ENCODE measurements at regions not wholly inside any gene's neighbourhood (a gene's known extent, or its start where the extent isn't known, plus 50 kb on each side); places are given as distances from the start of the nearest gene placed in this dataset.
"Not testable (repeated sequence)": the region's sequence is repeated elsewhere in the genome, so short reads cannot be mapped to it uniquely, and the experiment has no call there.

DNA sequence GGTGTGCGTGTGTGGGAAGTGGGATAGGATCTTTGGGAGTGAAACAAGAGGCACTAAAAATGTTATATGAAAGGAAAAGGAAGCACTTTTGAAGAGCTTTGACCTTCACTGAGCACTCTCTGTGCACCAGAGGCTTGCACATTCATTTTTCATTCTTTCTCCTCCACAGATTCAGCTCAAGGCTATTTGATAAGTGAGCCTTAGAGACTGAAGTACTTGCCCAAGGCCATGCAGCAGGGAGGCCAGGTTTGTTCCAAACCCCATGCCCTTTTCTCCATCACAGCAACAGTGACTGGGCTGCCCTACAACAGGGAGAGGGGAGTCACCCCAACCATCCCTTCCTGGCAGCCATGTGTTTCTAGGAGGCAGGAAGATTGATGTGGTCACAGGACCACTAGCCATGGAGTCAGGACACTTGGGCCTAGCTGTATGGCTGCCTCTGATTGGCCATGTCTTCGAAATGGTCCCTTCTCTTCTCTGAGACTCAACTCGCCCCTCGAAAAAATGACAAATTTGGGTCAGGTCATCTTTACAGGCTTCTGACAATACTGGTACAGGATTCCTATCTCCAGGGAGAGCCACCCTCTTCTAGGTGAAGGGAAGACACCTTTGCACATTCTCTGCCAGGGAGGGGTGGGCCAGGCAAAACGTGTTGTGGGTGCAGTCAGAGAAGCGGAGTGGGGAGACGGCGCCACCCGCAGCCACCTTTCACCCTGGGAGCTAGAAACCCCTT, 123.5 kb upstream of the MYCN start:
- H3K4me1 Mint-ChIP-seq, result no peaks in the 10 kb centered on the region
- H3K4me3 Mint-ChIP-seq, result no peak overlapping the region
- no peak overlapping the region for H3K27ac Mint-ChIP-seq (ENCODE audit: low read depth)
- ATAC-seq (replicated peaks; ENCODE audit: extremely low read depth, poor library complexity, severe bottlenecking) (no peak), DNase-seq (ENCODE audit: low spot score in 2 of 2) (no peak)
- no peaks in the 10 kb centered on the region for H3K36me3 Mint-ChIP-seq (ENCODE audit: insufficient read depth)
- H3K27me3 Mint-ChIP-seq, result peaks cover 46% of the 10 kb centered on the region
- H3K9me3 Mint-ChIP-seq, result no peaks in the 10 kb centered on the region

DNA sequence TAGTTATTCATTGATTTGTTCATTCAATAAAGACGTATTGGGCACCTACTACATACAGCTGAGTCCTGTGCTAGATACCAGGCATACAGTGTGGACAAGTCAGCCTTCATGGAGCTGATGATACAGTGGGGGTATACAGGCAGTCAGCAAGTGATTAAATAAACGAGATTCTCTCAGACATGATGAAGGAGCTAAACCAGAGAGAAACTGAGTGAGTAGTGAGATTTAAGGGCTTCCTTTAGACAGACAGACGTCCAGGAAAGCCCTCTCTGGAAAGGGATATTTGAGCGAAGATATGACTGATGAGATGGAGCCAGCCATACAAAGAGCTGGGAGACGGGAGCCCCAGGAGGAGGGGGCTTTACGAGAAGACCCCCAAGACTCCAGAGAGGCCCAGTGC, 122.6 kb upstream of the MYCN start:
- ATAC-seq (replicated peaks; ENCODE audit: extremely low read depth, poor library complexity, severe bottlenecking) (no peak), DNase-seq (ENCODE audit: low spot score in 2 of 2) (no peak)
- Mint-ChIP-seq H3K9me3 (no peaks in the 10 kb centered on the region), H3K27ac (ENCODE audit: low read depth) (no peak overlapping the region), H3K36me3 (ENCODE audit: insufficient read depth) (no peaks in the 10 kb centered on the region), H3K27me3 (peaks cover 46% of the 10 kb centered on the region), H3K4me3 (no peak overlapping the region), H3K4me1 (no peaks in the 10 kb centered on the region)

DNA sequence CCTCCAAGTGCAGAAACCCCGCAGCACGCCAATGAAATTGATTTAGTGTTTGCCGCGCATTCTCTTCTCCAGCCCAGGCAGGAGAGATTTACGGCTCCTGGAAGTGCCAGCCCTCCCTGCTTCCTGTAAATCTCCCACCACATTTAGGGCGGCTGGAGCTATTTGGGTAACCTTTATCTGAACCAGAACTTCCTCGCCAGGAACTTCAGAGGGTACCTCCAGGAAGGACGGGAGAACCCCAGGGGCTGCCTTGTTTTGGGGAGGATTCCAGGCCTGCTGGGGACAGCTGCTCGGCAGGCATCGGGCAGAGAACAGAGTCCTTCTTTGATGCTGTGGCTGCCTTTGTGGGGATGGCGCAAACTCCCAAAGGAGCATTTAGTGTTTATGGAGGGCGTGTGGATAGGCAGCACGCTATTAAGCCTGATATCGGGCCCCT, 122.0 kb upstream of the MYCN start:
- no peak overlapping the region for H3K27ac Mint-ChIP-seq (ENCODE audit: low read depth)
- DNase-seq (ENCODE audit: low spot score in 2 of 2), result no peak
- no peaks in the 10 kb centered on the region for H3K4me1 Mint-ChIP-seq
- no peaks in the 10 kb centered on the region for H3K36me3 Mint-ChIP-seq (ENCODE audit: insufficient read depth)
- no peak for ATAC-seq (replicated peaks; ENCODE audit: extremely low read depth, poor library complexity, severe bottlenecking)
- no peak overlapping the region for H3K4me3 Mint-ChIP-seq
- peaks cover 46% of the 10 kb centered on the region for H3K27me3 Mint-ChIP-seq
- H3K9me3 Mint-ChIP-seq, result no peaks in the 10 kb centered on the region

DNA sequence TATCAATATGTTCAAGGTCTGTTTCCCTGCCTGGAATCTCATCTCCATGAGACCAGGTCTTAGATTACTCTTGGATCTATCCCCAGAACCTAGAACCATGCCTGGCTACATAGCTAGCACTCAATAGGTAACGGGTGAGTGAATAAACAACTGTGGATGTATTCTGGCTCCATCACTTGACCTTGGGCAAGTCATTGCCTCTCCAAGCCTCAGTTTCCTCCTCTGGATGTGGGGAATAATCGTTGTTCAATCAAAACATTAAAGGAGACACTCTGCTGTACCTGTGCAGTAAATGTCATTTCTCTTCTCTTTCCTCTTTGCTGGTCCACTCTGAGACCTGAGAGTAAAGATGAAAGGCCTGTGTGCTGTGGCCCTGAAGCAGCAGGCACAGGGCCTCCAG, 121.5 kb upstream of the MYCN start:
- DNase-seq (ENCODE audit: low spot score in 2 of 2) (no peak), ATAC-seq (replicated peaks; ENCODE audit: extremely low read depth, poor library complexity, severe bottlenecking) (no peak)
- H3K36me3 Mint-ChIP-seq (ENCODE audit: insufficient read depth), result no peaks in the 10 kb centered on the region
- no peak overlapping the region for H3K4me3 Mint-ChIP-seq
- no peak overlapping the region for H3K27ac Mint-ChIP-seq (ENCODE audit: low read depth)
- H3K4me1 Mint-ChIP-seq, result no peaks in the 10 kb centered on the region
- peaks cover 41% of the 10 kb centered on the region for H3K27me3 Mint-ChIP-seq
- no peaks in the 10 kb centered on the region for H3K9me3 Mint-ChIP-seq

DNA sequence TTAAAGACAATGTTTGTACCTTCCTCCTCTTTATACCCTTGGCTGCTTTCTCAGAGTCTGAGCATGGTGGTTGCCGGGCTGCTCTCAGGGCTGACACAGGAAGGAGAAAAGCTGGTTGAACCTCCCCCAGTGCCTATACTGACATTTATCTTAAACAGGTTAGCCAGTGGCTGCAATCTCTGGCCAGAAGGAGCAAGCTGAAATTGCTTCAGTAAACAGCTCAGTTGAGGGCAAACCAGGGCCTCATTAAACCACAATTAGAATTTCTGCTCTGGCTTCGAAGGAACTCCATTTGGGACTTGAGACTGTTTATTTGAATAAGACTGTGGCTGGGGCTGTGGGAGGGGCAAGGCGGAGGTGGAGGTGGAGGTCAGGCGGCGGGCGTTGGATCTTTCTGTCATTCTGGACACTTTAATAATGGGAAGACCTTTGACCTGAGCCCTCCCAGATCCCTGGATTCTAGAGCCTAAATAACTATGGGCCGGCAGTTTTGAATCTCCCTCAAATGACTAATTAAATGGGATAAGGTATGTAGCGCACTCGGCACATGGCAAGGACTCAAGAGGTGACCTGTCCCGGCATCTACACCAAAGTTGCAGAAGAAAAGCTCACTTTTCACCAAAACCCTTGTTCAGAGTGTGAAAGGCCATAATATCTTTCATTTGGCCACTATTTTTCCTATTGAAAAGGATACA, 120.6 kb upstream of the MYCN start:
- H3K4me3 Mint-ChIP-seq, result no peak overlapping the region
- H3K27me3 Mint-ChIP-seq, result peaks cover 35% of the 10 kb centered on the region
- no peaks in the 10 kb centered on the region for H3K4me1 Mint-ChIP-seq
- H3K27ac Mint-ChIP-seq (ENCODE audit: low read depth), result no peak overlapping the region
- DNase-seq (ENCODE audit: low spot score in 2 of 2), result no peak
- ATAC-seq (replicated peaks; ENCODE audit: extremely low read depth, poor library complexity, severe bottlenecking), result no peak
- H3K36me3 Mint-ChIP-seq (ENCODE audit: insufficient read depth), result no peaks in the 10 kb centered on the region
- no peaks in the 10 kb centered on the region for H3K9me3 Mint-ChIP-seq

DNA sequence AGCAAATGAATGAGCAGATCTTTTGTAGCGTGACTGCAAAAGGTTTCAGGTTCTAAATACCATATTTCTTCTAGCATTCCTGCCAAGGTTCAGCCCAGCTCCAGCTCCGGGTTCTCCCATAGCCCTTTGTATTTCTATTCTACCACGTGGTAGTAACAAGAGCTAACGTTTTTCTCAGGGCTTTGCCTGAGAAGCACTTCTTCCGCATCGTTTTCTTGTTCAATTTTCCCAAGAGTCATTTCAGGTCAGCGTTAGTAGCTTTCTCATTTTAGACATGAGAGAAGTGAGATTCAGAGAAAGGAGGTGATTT, 120.1 kb upstream of the MYCN start:
- H3K27ac Mint-ChIP-seq (ENCODE audit: low read depth), result no peak overlapping the region

DNA sequence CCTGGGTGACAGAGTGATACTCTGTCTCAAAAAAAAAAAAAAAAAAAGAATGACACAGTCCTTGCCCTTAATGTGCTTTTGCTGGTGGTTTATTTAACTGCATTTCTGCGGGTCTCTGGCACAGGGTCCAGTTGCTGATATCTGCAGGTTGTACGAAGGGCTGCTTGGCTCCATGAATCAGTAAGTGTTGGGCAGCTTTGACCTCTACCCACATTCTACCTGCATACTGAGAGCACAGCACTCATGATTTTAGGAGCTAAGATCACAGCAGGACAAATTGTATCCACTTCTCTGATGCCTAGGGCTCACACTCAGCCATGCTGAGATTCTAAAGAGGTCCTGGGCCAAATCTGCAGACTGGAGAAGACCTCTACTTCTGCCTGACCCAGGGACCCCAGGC, 119.4 kb upstream of the MYCN start:
- no peaks in the 10 kb centered on the region for H3K4me1 Mint-ChIP-seq
- no peak for ATAC-seq (replicated peaks; ENCODE audit: extremely low read depth, poor library complexity, severe bottlenecking)
- H3K9me3 Mint-ChIP-seq, result no peaks in the 10 kb centered on the region

More for the DNA sequence above, 120.1 kb upstream of the MYCN start:
- ATAC-seq (replicated peaks; ENCODE audit: extremely low read depth, poor library complexity, severe bottlenecking) (no peak), DNase-seq (ENCODE audit: low spot score in 2 of 2) (no peak)
- peaks cover 32% of the 10 kb centered on the region for H3K27me3 Mint-ChIP-seq
- no peaks in the 10 kb centered on the region for H3K4me1 Mint-ChIP-seq
- no peak overlapping the region for H3K4me3 Mint-ChIP-seq
- no peaks in the 10 kb centered on the region for H3K36me3 Mint-ChIP-seq (ENCODE audit: insufficient read depth)
- H3K9me3 Mint-ChIP-seq, result no peaks in the 10 kb centered on the region

DNA sequence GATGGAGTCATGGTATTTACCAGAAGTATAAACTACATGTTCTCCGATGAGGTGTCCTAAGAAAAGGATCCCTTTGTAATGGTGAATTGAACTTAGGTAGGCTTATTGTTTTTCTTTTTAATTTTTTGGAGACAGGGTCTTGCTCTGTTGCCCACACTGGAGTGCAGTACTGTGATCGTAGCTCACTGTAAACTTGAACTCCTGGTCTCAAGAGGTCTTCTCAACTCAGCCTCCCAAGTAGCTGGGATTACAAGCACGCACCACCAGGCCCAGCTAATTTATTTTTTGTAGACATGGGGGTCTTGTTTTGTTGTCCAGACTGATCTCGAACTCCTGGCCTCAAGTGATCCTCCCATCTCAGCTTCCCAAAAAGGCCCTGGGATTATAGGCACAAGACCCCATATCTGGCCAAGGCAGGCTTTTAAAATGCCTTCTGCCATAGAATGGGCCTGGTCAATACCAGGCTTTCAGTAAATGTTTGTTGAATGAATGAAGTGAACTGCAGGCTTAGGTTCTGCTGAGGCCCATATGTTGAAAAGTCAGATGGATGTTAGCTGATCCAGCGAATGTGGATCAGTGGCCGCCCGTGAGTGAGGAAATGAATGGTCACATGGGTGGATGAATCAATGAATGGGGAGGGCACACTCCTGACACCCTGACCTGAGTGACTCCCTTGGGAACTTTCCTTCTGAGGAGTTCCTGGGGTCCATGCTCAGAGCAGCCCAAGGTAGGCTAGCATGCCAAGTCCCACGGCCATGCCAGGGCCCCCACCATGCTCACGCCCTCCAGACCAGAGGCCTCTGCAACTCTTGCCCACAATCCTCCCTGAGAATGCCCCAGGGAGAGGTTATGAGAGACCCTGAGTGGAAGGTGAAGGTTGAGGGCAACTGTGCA, 118.0 kb upstream of the MYCN start:
- Mint-ChIP-seq H3K27ac (ENCODE audit: low read depth) (no peak overlapping the region), H3K4me1 (no peaks in the 10 kb centered on the region), H3K4me3 (no peak overlapping the region), H3K27me3 (peaks cover 18% of the 10 kb centered on the region), H3K36me3 (ENCODE audit: insufficient read depth) (no peaks in the 10 kb centered on the region), H3K9me3 (no peaks in the 10 kb centered on the region)
- ATAC-seq (replicated peaks; ENCODE audit: extremely low read depth, poor library complexity, severe bottlenecking) (no peak), DNase-seq (ENCODE audit: low spot score in 2 of 2) (no peak)

More for the DNA sequence above, 119.4 kb upstream of the MYCN start:
- no peaks in the 10 kb centered on the region for H3K36me3 Mint-ChIP-seq (ENCODE audit: insufficient read depth)
- H3K27ac Mint-ChIP-seq (ENCODE audit: low read depth), result no peak overlapping the region
- no peak for DNase-seq (ENCODE audit: low spot score in 2 of 2)
- no peak overlapping the region for H3K4me3 Mint-ChIP-seq
- peaks cover 31% of the 10 kb centered on the region for H3K27me3 Mint-ChIP-seq

DNA sequence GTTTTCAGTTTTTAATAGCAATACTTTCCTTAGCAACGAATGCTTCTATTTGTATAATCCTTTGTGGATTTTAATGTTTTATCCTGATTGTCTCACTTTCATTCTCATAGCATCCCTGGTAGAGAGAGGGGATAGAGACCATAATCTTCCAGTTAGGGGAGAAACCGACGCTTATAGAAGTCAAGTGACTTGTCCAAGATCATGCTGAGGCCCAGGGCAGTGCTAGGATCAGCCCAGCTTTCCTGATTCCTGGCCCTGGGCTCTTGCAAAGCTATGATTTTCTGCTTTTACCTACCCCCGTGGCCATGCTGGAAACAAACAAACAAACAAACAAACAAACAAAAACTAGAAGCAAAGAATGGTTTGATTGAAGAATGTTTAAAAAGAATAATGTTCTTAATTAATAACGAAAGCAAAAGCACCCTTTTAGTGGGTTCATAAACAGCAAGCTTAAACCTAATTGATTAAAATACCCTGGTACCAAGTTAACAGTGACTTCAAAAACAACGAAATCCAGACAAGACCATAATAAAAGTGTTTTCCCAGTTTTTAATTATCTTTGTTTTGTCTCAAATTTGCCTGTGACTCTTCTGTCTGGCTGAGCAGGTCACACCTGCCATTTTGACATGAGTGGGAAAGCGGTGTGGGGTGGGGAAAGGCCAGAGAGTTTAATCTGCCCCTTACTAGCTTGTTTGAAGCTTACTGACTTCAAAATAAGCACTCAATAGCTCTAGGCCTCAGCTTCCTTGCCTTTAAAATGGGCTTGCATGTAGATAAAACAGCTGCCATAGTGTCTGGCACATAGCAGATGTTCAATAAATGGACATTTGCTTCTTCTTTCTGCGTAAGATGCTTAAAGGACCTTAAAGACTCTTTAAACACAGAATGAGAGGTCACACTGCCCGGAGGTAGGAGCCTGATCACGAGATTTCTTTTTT, 116.6 kb upstream of the MYCN start:
- Mint-ChIP-seq H3K4me1 (no peaks in the 10 kb centered on the region), H3K4me3 (no peak overlapping the region), H3K27me3 (peaks cover 8% of the 10 kb centered on the region), H3K36me3 (ENCODE audit: insufficient read depth) (no peaks in the 10 kb centered on the region), H3K27ac (ENCODE audit: low read depth) (no peak overlapping the region), H3K9me3 (no peaks in the 10 kb centered on the region)
- ATAC-seq (replicated peaks; ENCODE audit: extremely low read depth, poor library complexity, severe bottlenecking) (no peak), DNase-seq (ENCODE audit: low spot score in 2 of 2) (no peak)

DNA sequence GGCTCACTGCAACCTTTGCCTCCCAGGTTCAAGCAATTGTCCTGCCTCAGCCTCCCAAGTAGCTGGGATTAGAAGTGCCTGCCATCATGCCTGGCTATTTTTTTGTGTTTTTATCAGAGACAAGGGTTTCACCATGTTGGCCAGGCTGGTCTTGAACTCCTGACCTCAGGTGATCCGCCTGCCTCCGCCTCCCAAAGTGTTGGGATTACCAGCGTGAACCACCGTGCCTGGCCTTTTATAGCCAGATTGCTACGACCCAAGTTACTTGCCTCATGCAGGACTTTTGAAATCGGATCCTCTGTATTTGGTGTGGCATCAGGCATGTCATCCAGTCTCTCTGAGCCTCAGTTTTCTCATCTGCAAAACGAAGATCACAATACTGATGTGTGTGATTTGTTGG, 115.9 kb upstream of the MYCN start:
- not testable (repeated sequence) for H3K27me3 Mint-ChIP-seq; H3K27ac Mint-ChIP-seq (ENCODE audit: low read depth); H3K4me3 Mint-ChIP-seq; DNase-seq (ENCODE audit: low spot score in 2 of 2); H3K4me1 Mint-ChIP-seq; H3K9me3 Mint-ChIP-seq; H3K36me3 Mint-ChIP-seq (ENCODE audit: insufficient read depth); ATAC-seq (replicated peaks; ENCODE audit: extremely low read depth, poor library complexity, severe bottlenecking)

DNA sequence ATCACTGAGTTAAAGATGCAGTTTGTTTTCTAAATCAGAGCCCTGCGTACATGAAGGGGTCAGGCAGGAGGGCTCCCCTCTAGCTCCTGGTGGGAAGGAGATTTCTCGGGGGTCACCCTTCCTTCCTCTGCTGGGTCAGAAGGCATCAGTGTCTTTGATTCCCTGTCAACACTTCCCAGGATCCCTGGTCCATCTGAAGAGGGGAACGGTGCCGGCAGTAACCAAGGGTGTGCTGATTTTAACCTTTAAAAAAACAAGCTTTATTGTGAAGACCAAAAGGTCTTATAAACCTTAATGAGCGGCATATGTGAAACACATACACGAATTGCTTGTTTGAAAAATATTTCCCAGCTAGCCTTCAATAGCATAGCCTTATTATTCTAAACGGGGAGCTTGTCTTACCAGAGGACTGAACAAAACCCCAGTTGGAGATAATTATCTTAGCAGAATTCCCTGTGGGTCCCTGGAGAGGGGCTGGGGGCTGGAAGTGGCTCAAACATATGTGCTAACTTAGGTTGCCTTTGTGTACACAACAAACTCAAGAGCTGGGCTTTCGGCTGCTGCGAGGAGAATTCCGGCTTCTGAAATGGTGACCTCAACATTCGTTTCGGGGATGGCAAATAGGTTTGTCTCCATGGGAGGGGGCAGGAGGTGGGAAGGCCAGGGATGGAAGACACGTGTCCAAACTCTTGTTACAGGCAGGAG, 114.9 kb upstream of the MYCN start:
- Mint-ChIP-seq H3K4me3 (no peak overlapping the region), H3K9me3 (no peaks in the 10 kb centered on the region), H3K4me1 (no peaks in the 10 kb centered on the region), H3K27ac (ENCODE audit: low read depth) (no peak overlapping the region), H3K36me3 (ENCODE audit: insufficient read depth) (no peaks in the 10 kb centered on the region), H3K27me3 (peaks cover 8% of the 10 kb centered on the region)
- ATAC-seq (replicated peaks; ENCODE audit: extremely low read depth, poor library complexity, severe bottlenecking), result no peak
- no peak for DNase-seq (ENCODE audit: low spot score in 2 of 2)
